ENCODE measurements at regions not wholly inside any gene's neighbourhood (a gene's known extent, or its start where the extent isn't known, plus 50 kb on each side); places are given as distances from the start of the nearest gene placed in this dataset.

DNA sequence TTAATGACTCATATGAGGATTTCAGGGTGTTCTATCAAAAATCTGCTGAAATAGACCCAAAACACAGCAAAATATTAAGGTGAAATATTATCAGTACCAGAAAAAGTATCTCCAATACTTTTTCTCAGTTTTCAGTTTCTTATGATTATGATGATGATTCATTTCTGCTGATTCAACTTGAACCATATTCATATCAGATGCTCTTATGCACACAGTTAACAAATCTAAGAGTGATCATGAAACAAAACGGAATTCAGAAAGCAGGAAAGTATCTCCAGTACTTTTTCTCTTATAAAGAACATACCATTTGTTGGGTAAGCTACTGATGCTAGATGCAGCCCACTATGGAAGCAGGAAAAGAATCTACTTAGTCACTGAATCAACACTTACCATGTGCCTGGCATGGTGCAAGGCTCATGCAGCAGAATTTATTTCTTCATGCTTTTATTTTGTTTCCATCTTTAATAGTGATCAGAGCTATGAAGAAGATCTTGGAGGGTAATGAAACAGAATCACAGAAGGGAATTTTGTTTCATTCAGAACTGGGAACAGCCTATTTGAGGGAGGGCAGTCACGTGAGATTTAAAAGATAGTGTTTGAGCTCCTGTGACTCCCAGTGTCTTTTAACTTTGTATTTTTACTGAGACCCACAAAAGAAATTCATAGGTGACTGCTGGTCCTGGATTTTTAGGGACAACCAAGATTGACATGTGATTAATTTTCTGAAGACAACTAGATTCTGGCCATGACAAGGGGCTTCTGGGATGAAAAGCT, 480.6 kb downstream of the SETD4 start (continued):
- TF ChIP-seq, protein P1, sequence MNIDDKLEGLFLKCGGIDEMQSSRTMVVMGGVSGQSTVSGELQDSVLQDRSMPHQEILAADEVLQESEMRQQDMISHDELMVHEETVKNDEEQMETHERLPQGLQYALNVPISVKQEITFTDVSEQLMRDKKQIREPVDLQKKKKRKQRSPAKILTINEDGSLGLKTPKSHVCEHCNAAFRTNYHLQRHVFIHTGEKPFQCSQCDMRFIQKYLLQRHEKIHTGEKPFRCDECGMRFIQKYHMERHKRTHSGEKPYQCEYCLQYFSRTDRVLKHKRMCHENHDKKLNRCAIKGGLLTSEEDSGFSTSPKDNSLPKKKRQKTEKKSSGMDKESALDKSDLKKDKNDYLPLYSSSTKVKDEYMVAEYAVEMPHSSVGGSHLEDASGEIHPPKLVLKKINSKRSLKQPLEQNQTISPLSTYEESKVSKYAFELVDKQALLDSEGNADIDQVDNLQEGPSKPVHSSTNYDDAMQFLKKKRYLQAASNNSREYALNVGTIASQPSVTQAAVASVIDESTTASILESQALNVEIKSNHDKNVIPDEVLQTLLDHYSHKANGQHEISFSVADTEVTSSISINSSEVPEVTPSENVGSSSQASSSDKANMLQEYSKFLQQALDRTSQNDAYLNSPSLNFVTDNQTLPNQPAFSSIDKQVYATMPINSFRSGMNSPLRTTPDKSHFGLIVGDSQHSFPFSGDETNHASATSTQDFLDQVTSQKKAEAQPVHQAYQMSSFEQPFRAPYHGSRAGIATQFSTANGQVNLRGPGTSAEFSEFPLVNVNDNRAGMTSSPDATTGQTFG (tag by site-specific recombination; IDR thresholded peaks at IDR 0.05; ENCODE audit: borderline replicate concordance), result no peak
- TF ChIP-seq ZNF549 (tag by site-specific recombination; IDR thresholded peaks at IDR 0.05) (no peak), ZNF341 (tag by site-specific recombination; IDR thresholded peaks at IDR 0.05; ENCODE audit: low read depth) (no peak), ZNF426 (tag by site-specific recombination; IDR thresholded peaks at IDR 0.05) (no peak), ZNF626 (tag by site-specific recombination; IDR thresholded peaks at IDR 0.05) (no peak), ZNF624 (tag by site-specific recombination; IDR thresholded peaks at IDR 0.05) (no peak), ZNF248 (tag by site-specific recombination; IDR thresholded peaks at IDR 0.05) (no peak), BCL11B (tag by site-specific recombination; IDR thresholded peaks at IDR 0.05; ENCODE audit: low read depth) (no peak), ZNF121 (tag by site-specific recombination; IDR thresholded peaks at IDR 0.05) (no peak)
- TF ChIP-seq, protein P2, sequence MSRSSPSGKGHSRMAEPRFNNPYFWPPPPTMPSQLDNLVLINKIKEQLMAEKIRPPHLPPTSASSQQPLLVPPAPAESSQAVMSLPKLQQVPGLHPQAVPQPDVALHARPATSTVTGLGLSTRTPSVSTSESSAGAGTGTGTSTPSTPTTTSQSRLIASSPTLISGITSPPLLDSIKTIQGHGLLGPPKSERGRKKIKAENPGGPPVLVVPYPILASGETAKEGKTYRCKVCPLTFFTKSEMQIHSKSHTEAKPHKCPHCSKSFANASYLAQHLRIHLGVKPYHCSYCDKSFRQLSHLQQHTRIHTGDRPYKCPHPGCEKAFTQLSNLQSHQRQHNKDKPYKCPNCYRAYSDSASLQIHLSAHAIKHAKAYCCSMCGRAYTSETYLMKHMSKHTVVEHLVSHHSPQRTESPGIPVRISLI (tag by site-specific recombination; IDR thresholded peaks at IDR 0.05), result no peak
- TF ChIP-seq, protein P3, sequence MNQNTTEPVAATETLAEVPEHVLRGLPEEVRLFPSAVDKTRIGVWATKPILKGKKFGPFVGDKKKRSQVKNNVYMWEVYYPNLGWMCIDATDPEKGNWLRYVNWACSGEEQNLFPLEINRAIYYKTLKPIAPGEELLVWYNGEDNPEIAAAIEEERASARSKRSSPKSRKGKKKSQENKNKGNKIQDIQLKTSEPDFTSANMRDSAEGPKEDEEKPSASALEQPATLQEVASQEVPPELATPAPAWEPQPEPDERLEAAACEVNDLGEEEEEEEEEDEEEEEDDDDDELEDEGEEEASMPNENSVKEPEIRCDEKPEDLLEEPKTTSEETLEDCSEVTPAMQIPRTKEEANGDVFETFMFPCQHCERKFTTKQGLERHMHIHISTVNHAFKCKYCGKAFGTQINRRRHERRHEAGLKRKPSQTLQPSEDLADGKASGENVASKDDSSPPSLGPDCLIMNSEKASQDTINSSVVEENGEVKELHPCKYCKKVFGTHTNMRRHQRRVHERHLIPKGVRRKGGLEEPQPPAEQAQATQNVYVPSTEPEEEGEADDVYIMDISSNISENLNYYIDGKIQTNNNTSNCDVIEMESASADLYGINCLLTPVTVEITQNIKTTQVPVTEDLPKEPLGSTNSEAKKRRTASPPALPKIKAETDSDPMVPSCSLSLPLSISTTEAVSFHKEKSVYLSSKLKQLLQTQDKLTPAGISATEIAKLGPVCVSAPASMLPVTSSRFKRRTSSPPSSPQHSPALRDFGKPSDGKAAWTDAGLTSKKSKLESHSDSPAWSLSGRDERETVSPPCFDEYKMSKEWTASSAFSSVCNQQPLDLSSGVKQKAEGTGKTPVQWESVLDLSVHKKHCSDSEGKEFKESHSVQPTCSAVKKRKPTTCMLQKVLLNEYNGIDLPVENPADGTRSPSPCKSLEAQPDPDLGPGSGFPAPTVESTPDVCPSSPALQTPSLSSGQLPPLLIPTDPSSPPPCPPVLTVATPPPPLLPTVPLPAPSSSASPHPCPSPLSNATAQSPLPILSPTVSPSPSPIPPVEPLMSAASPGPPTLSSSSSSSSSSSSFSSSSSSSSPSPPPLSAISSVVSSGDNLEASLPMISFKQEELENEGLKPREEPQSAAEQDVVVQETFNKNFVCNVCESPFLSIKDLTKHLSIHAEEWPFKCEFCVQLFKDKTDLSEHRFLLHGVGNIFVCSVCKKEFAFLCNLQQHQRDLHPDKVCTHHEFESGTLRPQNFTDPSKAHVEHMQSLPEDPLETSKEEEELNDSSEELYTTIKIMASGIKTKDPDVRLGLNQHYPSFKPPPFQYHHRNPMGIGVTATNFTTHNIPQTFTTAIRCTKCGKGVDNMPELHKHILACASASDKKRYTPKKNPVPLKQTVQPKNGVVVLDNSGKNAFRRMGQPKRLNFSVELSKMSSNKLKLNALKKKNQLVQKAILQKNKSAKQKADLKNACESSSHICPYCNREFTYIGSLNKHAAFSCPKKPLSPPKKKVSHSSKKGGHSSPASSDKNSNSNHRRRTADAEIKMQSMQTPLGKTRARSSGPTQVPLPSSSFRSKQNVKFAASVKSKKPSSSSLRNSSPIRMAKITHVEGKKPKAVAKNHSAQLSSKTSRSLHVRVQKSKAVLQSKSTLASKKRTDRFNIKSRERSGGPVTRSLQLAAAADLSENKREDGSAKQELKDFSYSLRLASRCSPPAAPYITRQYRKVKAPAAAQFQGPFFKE (tag by site-specific recombination; IDR thresholded peaks at IDR 0.05; ENCODE audit: borderline replicate concordance), result no peak
- TF ChIP-seq, protein P4, sequence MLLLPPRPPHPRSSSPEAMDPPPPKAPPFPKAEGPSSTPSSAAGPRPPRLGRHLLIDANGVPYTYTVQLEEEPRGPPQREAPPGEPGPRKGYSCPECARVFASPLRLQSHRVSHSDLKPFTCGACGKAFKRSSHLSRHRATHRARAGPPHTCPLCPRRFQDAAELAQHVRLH (tag by site-specific recombination; IDR thresholded peaks at IDR 0.05), result no peak

DNA sequence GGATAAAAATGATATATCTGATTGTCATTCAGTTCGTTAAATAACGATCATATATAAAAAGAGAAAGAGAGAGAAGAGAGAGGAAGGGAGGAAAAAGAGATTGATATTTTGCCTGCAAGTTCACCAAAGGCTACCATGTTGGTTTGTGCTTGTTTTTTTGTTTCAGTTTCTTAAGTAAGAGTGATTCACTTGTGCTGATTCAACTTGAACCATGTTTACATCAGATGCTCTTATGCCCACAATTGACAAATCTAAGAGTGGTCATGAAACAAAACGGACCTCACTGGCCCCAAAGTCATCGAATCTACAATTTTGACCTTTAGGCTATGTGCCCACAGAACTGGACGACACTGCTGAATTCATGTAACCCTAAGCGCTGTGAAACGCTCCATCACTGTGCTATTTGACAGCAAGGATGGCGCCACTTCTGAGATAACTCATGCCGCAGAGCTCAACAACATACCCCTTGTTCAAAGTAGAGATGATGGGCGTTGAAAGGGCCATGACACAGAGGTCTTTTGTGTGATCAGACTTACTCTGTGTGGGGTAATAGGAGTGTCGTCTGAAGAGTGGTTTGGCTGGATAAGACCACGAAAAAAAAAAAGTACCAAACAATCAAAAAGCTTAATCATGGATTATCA, 481.4 kb downstream of the SETD4 start:
- Histone ChIP-seq H3K36me3 (ENCODE audit: control insufficient read depth in 2 of 2, insufficient read depth in 1 of 2, low read length in 2 of 2) (no peaks in the 10 kb centered on the region), H3K4me3 (ENCODE audit: low read depth, low read length) (no peak overlapping the region), H3K9me3 (ENCODE audit: control insufficient read depth, insufficient read depth, low read depth, low read length) (no peaks in the 10 kb centered on the region), H3K27ac (ENCODE audit: extremely low read depth, low read depth, low read length) (no peak overlapping the region), H3K4me1 (ENCODE audit: control insufficient read depth, insufficient read depth, low read length) (peaks cover 9% of the 10 kb centered on the region)
- ChIA-PET POLR2A (no interaction called here), CTCF (interaction anchor here (1.1 kb wide), 2 partner anchors 8 to 833 kb away, joined by 3 to 4 read pairs; no protein-coding TSS in a partner anchor)
- TF ChIP-seq BCL11B (tag by site-specific recombination; IDR thresholded peaks at IDR 0.05; ENCODE audit: low read depth) (no peak), ZNF366 (tag by site-specific recombination; conservative IDR thresholded peaks at IDR 0.05) (0 out of 2 replicates have a peak, but pooled peaks have one; percentile 21), HOXD13 (CRISPR knock-in tag; IDR thresholded peaks at IDR 0.05; ENCODE audit: borderline replicate concordance) (no peak), GLI2 (tag by site-specific recombination; IDR thresholded peaks at IDR 0.05; ENCODE audit: borderline replicate concordance, low read depth) (no peak), SALL2 (tag by site-specific recombination; IDR thresholded peaks at IDR 0.05; ENCODE audit: borderline replicate concordance) (no peak), ZIC2 (tag by site-specific recombination; IDR thresholded peaks at IDR 0.05) (0 out of 2 replicates have a peak, but pooled peaks have one; percentile 0)
- TF ChIP-seq, protein P5, sequence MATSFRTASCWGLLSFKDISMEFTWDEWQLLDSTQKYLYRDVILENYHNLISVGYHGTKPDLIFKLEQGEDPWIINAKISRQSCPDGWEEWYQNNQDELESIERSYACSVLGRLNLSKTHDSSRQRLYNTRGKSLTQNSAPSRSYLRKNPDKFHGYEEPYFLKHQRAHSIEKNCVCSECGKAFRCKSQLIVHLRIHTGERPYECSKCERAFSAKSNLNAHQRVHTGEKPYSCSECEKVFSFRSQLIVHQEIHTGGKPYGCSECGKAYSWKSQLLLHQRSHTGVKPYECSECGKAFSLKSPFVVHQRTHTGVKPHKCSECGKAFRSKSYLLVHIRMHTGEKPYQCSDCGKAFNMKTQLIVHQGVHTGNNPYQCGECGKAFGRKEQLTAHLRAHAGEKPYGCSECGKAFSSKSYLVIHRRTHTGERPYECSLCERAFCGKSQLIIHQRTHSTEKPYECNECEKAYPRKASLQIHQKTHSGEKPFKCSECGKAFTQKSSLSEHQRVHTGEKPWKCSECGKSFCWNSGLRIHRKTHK (tag by site-specific recombination; IDR thresholded peaks at IDR 0.05), result no peak
- TF ChIP-seq, protein P6, sequence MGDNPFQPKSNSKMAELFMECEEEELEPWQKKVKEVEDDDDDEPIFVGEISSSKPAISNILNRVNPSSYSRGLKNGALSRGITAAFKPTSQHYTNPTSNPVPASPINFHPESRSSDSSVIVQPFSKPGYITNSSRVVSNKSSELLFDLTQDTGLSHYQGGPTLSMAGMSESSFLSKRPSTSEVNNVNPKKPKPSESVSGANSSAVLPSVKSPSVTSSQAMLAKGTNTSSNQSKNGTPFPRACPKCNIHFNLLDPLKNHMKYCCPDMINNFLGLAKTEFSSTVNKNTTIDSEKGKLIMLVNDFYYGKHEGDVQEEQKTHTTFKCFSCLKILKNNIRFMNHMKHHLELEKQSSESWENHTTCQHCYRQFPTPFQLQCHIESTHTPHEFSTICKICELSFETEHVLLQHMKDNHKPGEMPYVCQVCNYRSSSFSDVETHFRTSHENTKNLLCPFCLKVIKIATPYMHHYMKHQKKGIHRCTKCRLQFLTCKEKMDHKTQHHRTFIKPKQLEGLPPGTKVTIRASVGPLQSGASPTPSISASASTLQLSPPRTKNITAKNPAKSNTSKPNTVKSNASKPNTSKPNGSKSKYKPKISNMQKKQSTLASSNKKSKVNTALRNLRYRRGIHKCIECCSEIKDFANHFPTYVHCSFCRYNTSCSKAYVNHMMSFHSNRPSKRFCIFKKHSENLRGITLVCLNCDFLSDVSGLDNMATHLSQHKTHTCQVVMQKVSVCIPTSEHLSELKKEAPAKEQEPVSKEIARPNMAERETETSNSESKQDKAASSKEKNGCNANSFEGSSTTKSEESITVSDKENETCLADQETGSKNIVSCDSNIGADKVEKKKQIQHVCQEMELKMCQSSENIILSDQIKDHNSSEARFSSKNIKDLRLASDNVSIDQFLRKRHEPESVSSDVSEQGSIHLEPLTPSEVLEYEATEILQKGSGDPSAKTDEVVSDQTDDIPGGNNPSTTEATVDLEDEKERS (tag by site-specific recombination; IDR thresholded peaks at IDR 0.05), result no peak

All from HEK293 (cell line).